ENCODE measurements at regions not wholly inside any gene's neighbourhood (a gene's known extent, or its start where the extent isn't known, plus 50 kb on each side); places are given as distances from the start of the nearest gene placed in this dataset.

GRCh38 chr16:86092586-86093480 is 193.9 kb downstream of the IRF8 start:
- no peak for TF ChIP-seq POLR2A (IDR thresholded peaks at IDR 0.05)
- TF ChIP-seq, protein P1, sequence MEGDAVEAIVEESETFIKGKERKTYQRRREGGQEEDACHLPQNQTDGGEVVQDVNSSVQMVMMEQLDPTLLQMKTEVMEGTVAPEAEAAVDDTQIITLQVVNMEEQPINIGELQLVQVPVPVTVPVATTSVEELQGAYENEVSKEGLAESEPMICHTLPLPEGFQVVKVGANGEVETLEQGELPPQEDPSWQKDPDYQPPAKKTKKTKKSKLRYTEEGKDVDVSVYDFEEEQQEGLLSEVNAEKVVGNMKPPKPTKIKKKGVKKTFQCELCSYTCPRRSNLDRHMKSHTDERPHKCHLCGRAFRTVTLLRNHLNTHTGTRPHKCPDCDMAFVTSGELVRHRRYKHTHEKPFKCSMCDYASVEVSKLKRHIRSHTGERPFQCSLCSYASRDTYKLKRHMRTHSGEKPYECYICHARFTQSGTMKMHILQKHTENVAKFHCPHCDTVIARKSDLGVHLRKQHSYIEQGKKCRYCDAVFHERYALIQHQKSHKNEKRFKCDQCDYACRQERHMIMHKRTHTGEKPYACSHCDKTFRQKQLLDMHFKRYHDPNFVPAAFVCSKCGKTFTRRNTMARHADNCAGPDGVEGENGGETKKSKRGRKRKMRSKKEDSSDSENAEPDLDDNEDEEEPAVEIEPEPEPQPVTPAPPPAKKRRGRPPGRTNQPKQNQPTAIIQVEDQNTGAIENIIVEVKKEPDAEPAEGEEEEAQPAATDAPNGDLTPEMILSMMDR (IDR thresholded peaks at IDR 0.05): no peak
- H3K27me3 ChIP-seq: no peaks in the 10 kb centered on the region
- H3K36me3 ChIP-seq: no peaks in the 10 kb centered on the region
- WGBS, 2 donors: 89 to 92% methylated on average over 27 of the region's 27 CpGs
- no peak overlapping the region for H3K4me3 ChIP-seq (replicated peaks in 1 of 3)
- H3K9me3 ChIP-seq: no peaks in the 10 kb centered on the region
- intact Hi-C loops (cut with DNase I): no loop called here
- H3K27ac ChIP-seq: no peak overlapping the region
- no peaks in the 10 kb centered on the region for H3K4me1 ChIP-seq
- DNase-seq: no peak

DNA sequence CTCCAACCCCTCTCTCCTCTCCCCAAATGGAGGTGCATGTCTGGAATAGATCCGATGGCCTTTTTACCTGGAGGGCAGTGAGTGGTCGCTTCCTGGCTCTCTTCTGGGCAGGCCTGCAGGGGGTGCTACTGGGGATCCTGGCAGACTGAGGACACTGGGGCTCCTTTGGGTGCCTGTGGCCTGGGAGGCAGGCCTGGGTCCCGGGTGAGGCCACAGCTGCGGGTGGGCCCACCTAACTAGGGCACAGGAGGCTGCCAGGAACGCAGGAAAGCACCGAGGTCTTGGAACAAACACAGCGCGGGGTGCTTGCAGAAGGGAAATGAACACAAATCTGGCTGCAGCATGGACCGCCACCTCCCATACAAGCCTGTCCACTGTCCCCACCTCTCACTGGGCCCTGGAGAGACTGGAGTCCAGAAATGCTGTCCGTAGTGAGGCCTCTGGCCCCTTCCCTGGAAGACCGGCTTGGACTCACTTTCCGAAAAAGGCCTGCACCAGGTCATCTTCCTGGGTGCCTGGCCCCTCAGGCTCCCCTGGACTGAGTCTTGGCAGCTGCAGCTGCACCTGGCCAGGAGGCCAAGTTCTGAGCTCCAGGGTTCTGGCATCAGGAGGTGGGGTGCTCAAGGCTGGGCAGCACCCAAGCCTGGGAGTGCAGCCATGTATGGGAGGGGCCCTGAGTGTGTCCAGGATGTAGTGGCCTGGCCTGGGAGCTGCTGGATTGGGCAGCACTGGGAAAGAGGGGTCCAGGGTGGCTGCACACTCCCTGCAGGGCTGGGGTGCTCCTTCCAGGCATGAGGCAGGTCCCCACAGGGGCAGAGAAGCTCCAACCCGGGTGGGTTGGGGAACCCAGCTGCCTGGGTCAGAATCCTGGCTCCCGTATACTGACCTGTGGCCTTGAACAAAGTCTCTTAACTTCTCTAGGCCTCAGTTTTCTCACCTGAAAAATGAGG is 195.1 kb downstream of the IRF8 start:
- intact Hi-C loops (cut with DNase I): no loop called here
- Histone ChIP-seq H3K27ac (no peak overlapping the region), H3K4me1 (no peaks in the 10 kb centered on the region), H3K27me3 (no peaks in the 10 kb centered on the region), H3K4me3 (replicated peaks in 1 of 3) (no peak overlapping the region), H3K36me3 (no peaks in the 10 kb centered on the region), H3K9me3 (no peaks in the 10 kb centered on the region)
- 75 to 83% methylated on average over 12 to 13 of the region's 14 CpGs for WGBS, 2 donors
- TF ChIP-seq, protein P1 (IDR thresholded peaks at IDR 0.05): no peak
- no peak for TF ChIP-seq POLR2A (IDR thresholded peaks at IDR 0.05)
- DNase-seq: no peak

DNA sequence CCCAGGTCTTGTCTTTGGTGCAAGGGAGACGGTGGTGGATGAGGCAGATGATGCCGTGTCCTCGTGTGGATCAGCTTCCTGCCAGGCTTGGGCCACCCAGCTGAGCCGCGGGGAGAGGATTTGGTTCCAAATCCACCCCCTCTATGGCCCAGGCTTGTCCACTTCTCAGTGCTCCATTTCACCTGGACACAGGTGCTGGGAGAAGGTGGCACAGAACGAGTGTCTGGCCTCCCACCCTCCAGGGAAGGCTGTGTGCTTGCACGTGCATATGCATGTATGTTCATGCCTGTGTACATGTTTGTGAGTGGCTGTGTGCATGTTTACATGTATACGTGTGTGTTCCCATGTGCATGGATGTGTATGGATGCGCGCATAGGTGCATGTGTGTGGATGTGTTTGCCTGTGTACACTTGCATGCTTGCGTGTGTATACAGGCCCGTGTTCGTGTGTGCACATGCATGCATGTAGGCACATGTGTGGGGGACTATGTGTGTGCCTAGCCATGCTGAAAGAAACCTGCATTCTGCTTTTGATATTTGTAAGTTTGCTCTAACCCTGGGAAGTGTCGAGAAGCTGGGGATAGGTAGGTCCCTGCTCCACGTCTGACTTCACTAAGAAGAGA is 196.3 kb downstream of the IRF8 start:
- intact Hi-C loops (cut with DNase I): no loop called here
- H3K9me3 ChIP-seq: no peaks in the 10 kb centered on the region
- no peak overlapping the region for H3K27ac ChIP-seq
- 82 to 90% methylated on average over 15 of the region's 15 CpGs for WGBS, 2 donors
- H3K4me1 ChIP-seq: no peaks in the 10 kb centered on the region
- no peak for DNase-seq
- no peak for TF ChIP-seq POLR2A (IDR thresholded peaks at IDR 0.05)
- TF ChIP-seq, protein P1 (IDR thresholded peaks at IDR 0.05): no peak
- H3K36me3 ChIP-seq: no peaks in the 10 kb centered on the region
- no peaks in the 10 kb centered on the region for H3K27me3 ChIP-seq
- no peak overlapping the region for H3K4me3 ChIP-seq (replicated peaks in 1 of 3)

GRCh38 chr16:86095906-86096485 is 197.0 kb downstream of the IRF8 start:
- Histone ChIP-seq H3K4me1 (no peaks in the 10 kb centered on the region), H3K9me3 (no peaks in the 10 kb centered on the region), H3K27ac (no peak overlapping the region), H3K27me3 (no peaks in the 10 kb centered on the region), H3K36me3 (no peaks in the 10 kb centered on the region), H3K4me3 (replicated peaks in 1 of 3) (no peak overlapping the region)
- TF ChIP-seq POLR2A (IDR thresholded peaks at IDR 0.05): no peak
- TF ChIP-seq, protein P1 (IDR thresholded peaks at IDR 0.05): no peak
- intact Hi-C loops (cut with DNase I): no loop called here
- WGBS, 2 donors: 70 to 100% methylated on average over 1 to 2 of the region's 6 CpGs
- no peak for DNase-seq
